Vagina (tissue), 2 donors: ENCODE measurements at regions not wholly inside any gene's neighbourhood (a gene's known extent, or its start where the extent isn't known, plus 50 kb on each side); places are given as distances from the start of the nearest gene placed in this dataset.

Experiments used
- POLR2A ChIP-seq, 2 donors: fragments of 450-650 bp; IDR thresholded peaks; one replicate each; pipeline ENCODE4 v1.6.1; 2017; ENCODE audit warnings: antibody characterized with exemption in 2 of 2, mild to moderate bottlenecking in 2 of 2, moderate library complexity in 2 of 2
- POLR2AphosphoS5 ChIP-seq, 2 donors: sonication (generic); formaldehyde crosslinking; IDR thresholded peaks; one replicate each; pipeline ENCODE4 v1.9.0; 2017; ENCODE audit warnings: antibody characterized with exemption in 2 of 2, mild to moderate bottlenecking in 2 of 2, low read depth in 1 of 2; ENCODE audit not compliant: insufficient read depth in 1 of 2
- TF ChIP-seq, protein P1 (sequence below), 3 experiments: fragments of 450-650 bp in 2 of 3; fragments of 200-600 bp in 1 of 3; sonication (generic) in 1 of 3; IDR thresholded peaks; one replicate each; pipeline ENCODE4 v1.5.1; 2017 to 2019; ENCODE audit warnings: antibody characterized with exemption in 3 of 3, mild to moderate bottlenecking in 2 of 3, moderate library complexity in 2 of 3

DNA sequence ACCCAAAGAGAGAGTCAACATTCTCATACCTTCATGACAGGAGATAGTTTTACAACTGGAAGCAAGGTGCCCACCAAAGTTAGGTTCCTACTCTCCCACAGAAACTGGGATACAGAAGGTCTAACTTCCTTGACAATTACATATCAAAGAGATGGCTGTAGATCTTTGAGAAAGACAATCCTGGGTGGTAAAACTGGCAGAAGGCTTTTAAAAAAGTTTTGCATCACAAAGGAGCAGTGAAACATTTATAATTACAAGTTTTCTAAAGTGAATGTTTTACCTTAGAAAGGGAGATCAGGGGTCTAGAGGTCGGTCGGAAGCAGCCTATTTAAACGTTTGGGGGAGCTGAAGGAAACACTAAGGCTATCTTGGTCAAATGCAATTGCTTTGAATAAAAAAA is 166.6 kb upstream of the STEAP1 start:
- TF ChIP-seq, protein P1, sequence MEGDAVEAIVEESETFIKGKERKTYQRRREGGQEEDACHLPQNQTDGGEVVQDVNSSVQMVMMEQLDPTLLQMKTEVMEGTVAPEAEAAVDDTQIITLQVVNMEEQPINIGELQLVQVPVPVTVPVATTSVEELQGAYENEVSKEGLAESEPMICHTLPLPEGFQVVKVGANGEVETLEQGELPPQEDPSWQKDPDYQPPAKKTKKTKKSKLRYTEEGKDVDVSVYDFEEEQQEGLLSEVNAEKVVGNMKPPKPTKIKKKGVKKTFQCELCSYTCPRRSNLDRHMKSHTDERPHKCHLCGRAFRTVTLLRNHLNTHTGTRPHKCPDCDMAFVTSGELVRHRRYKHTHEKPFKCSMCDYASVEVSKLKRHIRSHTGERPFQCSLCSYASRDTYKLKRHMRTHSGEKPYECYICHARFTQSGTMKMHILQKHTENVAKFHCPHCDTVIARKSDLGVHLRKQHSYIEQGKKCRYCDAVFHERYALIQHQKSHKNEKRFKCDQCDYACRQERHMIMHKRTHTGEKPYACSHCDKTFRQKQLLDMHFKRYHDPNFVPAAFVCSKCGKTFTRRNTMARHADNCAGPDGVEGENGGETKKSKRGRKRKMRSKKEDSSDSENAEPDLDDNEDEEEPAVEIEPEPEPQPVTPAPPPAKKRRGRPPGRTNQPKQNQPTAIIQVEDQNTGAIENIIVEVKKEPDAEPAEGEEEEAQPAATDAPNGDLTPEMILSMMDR (IDR thresholded peaks at IDR 0.05), result no peak
- no peak for TF ChIP-seq POLR2AphosphoS5 (IDR thresholded peaks at IDR 0.05; ENCODE audit: insufficient read depth in 1 of 2, low read depth in 1 of 2)
- no peak for TF ChIP-seq POLR2A (IDR thresholded peaks at IDR 0.05)
